BE2C (cell line): ENCODE measurements at regions not wholly inside any gene's neighbourhood (a gene's known extent, or its start where the extent isn't known, plus 50 kb on each side); places are given as distances from the start of the nearest gene placed in this dataset.

ENCODE experiments used
- DNase-seq: peaks from one replicate; pipeline ENCODE4 v3.0.0-alpha.2; 2020
- H3K27me3 ChIP-seq: fragments of 250-450 bp; sonication (Bioruptor Pico); 2 replicates; pipeline ENCODE4 v1.5.1; 2020; ENCODE audit warnings: mild to moderate bottlenecking
- H3K36me3 ChIP-seq: fragments of 250-450 bp; sonication (Bioruptor Pico); 2 replicates; pipeline ENCODE4 v1.5.1; 2020; ENCODE audit warnings: mild to moderate bottlenecking
- H3K4me1 ChIP-seq: fragments of 250-450 bp; sonication (Bioruptor Pico); 2 replicates; pipeline ENCODE4 v1.5.1; 2020
- H3K4me3 ChIP-seq: 2 replicates; pipeline ENCODE4 v1.5.1; 2011; ENCODE audit warnings: low read depth, low read length
- H3K9me3 ChIP-seq: fragments of 250-450 bp; sonication (Bioruptor Pico); 2 replicates; pipeline ENCODE4 v1.5.1; 2020
- CTCF ChIP-seq: IDR thresholded peaks from 2 replicates; pipeline ENCODE4 v1.5.1; 2012; ENCODE audit warnings: mild to moderate bottlenecking, low read depth, low read length

- TF ChIP-seq CTCF: 0 out of 2 replicates have a peak, but pooled peaks have one; percentile 17
- Histone ChIP-seq H3K27me3 (no peaks in the 10 kb centered on the region), H3K36me3 (no peaks in the 10 kb centered on the region), H3K4me3 (no peak overlapping the region), H3K4me1 (no peaks in the 10 kb centered on the region), H3K9me3 (no peaks in the 10 kb centered on the region)
- no peak for DNase-seq
Observed at GRCh38 chr18:56238576-56238975, 399.8 kb downstream of the TXNL1 start.

GRCh38 chr18:56235481-56236013 lies 402.8 kb downstream of the TXNL1 start:
- H3K4me3 ChIP-seq: no peak overlapping the region
- no peak for TF ChIP-seq CTCF
- no peaks in the 10 kb centered on the region for H3K4me1 ChIP-seq
- DNase-seq: no peak
- H3K27me3 ChIP-seq: no peaks in the 10 kb centered on the region
- no peaks in the 10 kb centered on the region for H3K36me3 ChIP-seq
- no peaks in the 10 kb centered on the region for H3K9me3 ChIP-seq

GRCh38 chr18:56235071-56235470 lies 403.3 kb downstream of the TXNL1 start:
- H3K4me3 ChIP-seq: no peak overlapping the region
- no peak for DNase-seq
- no peak for TF ChIP-seq CTCF
- no peaks in the 10 kb centered on the region for H3K9me3 ChIP-seq
- no peaks in the 10 kb centered on the region for H3K4me1 ChIP-seq
- no peaks in the 10 kb centered on the region for H3K27me3 ChIP-seq
- no peaks in the 10 kb centered on the region for H3K36me3 ChIP-seq

- TF ChIP-seq CTCF: no peak
- H3K4me1 ChIP-seq: no peaks in the 10 kb centered on the region
- no peaks in the 10 kb centered on the region for H3K9me3 ChIP-seq
- no peaks in the 10 kb centered on the region for H3K27me3 ChIP-seq
- no peaks in the 10 kb centered on the region for H3K36me3 ChIP-seq
- no peak overlapping the region for H3K4me3 ChIP-seq
- DNase-seq: no peak
Observed at GRCh38 chr18:56233595-56233994, 404.8 kb downstream of the TXNL1 start.

GRCh38 chr18:56226025-56226424 lies 412.4 kb downstream of the TXNL1 start:
- no peak for TF ChIP-seq CTCF
- Histone ChIP-seq H3K9me3 (no peaks in the 10 kb centered on the region), H3K27me3 (no peaks in the 10 kb centered on the region), H3K36me3 (no peaks in the 10 kb centered on the region), H3K4me1 (no peaks in the 10 kb centered on the region), H3K4me3 (no peak overlapping the region)
- no peak for DNase-seq

- DNase-seq: no peak
- Histone ChIP-seq H3K36me3 (no peaks in the 10 kb centered on the region), H3K4me3 (no peak overlapping the region), H3K27me3 (no peaks in the 10 kb centered on the region), H3K4me1 (no peaks in the 10 kb centered on the region), H3K9me3 (no peaks in the 10 kb centered on the region)
- no peak for TF ChIP-seq CTCF
Observed at GRCh38 chr18:56224669-56225561, 413.5 kb downstream of the TXNL1 start.
